ENCODE measurements at regions not wholly inside any gene's neighbourhood (a gene's known extent, or its start where the extent isn't known, plus 50 kb on each side); places are given as distances from the start of the nearest gene placed in this dataset.

GRCh38 chr4:133903029-133903428, 298.6 kb downstream of the PABPC4L start:
- TF ChIP-seq REST (tag by site-specific recombination; IDR thresholded peaks at IDR 0.05) (no peak), CTCF (tag by site-specific recombination; IDR thresholded peaks at IDR 0.05) (no peak), ZNF184 (tag by site-specific recombination; IDR thresholded peaks at IDR 0.05) (no peak)
